HS-5 (cell line): ENCODE measurements at regions not wholly inside any gene's neighbourhood (a gene's known extent, or its start where the extent isn't known, plus 50 kb on each side); places are given as distances from the start of the nearest gene placed in this dataset.
"Not testable (repeated sequence)": the region's sequence is repeated elsewhere in the genome, so short reads cannot be mapped to it uniquely, and the experiment has no call there.

Source experiments
- DNase-seq: peaks from one replicate; pipeline ENCODE4 v3.0.0-alpha.2; 2012; ENCODE audit warnings: low read depth

DNA sequence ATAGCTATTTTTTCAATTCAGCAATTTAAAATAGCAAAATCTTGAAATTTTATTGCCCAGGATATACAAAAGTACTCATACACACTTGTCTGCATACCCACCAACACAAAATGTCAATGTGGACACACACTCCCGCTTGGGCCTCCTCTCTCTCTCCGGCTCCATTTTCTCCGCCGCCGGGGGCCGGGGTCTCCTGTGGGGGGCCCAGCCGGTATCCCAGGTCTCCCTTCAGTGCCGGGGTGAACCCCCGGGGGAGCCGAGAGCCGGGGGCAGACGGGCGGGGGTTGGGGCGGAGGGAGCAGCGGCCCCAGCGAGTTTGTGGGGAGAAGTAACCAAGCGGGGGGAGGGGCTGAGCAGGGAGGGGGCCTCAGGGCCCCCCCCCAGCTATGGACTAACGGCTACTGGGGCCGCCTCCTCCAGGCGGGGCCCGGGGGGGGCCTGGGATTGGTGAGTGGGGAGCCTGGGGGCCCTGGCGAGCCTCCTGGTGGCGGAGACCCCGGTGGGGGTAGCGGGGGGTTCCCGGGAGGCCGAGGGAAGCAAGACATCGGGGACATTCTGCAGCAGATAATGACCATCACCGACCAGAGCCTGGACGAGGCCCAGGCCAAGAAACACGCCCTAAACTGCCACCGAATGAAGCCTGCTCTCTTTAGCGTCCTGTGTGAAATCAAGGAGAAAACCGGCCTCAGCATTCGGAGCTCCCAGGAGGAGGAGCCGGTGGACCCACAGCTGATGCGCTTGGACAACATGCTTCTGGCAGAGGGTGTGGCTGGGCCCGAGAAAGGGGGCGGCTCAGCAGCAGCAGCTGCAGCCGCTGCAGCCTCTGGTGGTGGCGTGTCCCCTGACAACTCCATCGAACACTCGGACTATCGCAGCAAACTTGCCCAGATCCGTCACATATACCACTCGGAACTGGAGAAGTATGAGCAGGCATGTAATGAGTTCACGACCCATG is 56.6 kb downstream of the CHST2 start:
- not testable (repeated sequence) for DNase-seq

DNA sequence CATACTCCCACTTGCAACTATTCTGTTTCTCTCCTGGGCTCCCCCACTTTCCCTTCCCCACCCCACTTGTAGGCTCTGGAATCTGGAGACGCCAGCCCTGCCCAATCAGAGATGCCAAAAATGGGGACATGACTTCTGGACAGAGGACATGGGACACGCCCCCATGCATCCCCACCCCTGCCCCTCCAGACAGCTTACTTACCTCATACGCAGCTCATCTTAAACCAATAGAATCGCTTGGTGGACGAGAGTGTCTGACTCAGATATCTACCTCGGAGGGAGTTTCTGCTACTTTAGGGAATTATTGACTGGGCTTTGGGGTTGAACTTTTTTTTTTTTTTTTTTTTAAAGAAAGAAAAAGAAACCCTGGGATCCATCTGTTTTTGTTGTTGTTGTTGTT is 58.4 kb downstream of the CHST2 start:
- DNase-seq: not testable (repeated sequence)

DNA sequence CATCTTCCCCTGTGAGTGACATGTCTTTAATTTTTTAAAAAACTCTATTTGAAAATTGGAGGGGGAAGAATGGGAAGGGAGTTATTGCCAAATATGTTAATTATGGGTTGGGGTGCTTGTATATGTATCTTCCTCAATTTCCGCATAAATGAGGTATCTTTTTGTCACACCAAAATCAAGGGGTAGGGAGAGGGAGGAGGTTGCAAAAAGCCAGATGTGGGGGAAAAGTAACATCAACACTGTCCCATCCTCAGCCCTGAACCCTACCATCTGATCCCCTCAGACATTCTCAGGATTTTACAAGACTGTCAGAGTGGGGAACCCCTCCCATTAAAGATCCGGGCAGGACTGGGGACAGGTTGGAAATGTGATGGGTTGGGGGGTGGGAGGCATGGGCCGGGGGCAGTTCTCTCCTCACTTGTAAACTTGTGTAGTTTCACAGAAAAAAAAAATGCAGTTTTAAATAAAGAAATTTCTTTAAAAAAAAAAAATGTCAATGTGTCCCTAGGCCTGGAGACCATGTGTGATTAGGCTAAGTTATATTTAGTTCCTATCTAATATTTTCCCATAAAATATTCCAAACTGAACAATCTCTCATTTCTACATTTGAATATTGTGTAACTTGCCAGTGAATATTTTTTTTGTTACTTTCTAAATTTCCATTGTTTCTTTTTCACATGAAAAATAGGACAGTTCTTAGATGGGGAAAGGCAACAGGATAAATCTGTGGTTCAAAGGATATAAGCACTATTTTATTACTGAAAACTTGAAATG is 59.4 kb downstream of the CHST2 start:
- DNase-seq: not testable (repeated sequence)

DNA sequence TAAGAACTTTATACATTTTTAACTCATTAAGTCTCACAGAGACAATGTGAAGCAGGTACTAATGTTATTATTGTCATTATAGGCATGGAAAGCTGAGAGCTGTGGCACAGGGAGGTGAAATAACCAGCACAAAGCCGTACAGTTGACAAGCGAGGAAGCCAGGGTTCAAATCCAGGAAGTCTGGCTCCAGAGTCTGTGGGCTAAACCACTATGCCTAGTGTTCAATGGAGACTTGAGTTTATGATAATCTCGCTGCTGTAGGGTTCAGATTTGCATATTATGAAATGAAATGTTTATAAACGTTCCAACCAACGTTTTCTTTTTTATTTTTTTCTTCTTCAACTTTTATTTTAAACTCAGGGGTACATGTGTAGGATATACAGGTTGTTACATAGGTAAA is 60.0 kb downstream of the CHST2 start:
- no peak for DNase-seq

DNA sequence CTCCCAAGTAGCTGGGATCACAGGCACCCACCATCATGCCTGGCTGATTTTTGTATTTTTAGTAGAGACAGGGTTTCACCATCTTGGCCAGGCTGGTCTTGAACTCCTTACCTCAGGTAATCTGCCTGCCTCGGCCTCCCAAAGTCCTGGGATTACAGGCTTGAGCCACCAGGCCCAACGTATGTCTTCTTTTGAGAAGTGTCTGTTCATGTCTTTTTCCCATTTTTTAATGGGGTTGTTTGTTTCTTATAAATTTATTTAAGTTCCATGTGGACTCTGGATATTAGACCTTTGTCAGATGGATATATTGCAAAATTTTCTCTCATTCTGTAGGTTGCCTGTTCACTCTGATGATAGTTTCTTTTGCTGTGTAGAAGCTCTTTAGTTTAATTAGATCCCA is 61.3 kb downstream of the CHST2 start:
- DNase-seq: not testable (repeated sequence)

- DNase-seq: not testable (repeated sequence)
Observed at GRCh38 chr3:143181977-143182376, 62.4 kb downstream of the CHST2 start.

DNA sequence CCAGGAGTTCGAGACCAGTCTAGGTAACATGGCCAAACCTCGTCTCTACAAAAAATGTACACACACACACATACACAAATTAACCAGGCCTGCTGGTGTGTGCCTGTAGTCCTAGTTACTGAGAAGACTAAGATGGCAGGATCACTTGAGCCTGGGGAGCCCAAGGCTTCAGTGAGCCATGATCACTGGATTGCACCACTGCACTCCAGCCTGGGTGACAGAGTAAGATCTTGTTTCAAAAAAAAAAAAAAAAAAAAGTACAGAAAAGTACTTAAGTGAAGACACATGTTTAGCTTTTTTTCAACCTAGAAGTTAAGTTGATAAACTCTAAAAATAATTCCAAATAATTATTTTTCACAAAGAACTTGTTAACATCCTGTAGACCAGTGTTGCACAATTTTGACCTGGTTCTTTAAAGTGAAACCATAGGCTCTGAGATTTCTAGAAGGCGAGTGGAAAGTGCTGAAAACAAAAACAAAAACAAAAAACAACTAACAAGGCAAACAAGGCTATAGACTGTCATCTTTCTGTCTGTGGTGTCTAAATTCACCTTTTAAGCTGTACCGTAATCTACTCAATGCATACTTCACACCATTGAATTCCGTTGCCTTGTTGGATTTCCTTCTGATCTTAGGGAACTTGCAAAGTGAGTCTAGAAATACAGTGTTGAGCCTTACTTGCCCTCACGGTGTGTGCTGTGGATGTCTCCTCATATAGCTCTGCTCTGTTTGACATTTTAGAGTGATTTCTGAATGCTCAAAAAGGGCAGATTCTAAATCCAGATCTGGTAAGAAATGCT is 63.5 kb downstream of the CHST2 start:
- no peak for DNase-seq

DNA sequence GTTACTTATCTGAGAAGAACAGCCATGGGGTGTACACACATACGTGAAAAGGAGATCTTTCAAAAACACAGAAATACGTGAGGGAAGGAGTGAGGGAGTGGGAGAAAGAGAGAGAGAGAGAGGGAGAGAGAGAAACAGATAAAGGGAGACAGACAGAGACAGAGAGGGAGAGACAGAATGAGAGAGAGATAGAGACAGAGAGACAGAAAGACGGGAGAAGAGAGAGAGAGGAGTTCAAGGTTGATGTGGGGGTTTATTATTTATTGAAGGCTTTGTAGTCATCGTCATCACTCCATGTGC is 64.0 kb downstream of the CHST2 start:
- no peak for DNase-seq

GRCh38 chr3:143184099-143184498 is 64.5 kb downstream of the CHST2 start:
- DNase-seq: no peak

GRCh38 chr3:143185401-143185800 is 65.8 kb downstream of the CHST2 start:
- DNase-seq: no peak

DNA sequence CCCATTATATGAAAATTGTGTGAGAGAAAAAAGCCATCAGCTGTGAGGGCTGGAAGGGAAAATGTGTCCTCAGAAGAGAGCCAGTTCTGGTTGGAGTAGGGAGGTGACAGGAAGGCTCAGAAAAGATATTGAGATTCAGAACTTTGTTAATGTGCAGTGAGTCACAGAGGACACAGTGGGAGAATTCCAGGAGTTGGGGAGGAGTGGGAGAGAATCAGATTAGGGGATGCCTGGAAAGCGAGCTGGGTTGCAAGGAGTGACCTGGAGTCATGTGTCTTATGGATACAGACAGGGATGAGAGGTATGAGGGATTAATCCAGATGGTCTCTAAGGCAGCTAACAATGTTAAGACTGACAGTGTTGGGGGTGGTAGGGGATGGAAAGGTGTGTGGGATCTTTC is 67.5 kb downstream of the CHST2 start:
- no peak for DNase-seq

DNA sequence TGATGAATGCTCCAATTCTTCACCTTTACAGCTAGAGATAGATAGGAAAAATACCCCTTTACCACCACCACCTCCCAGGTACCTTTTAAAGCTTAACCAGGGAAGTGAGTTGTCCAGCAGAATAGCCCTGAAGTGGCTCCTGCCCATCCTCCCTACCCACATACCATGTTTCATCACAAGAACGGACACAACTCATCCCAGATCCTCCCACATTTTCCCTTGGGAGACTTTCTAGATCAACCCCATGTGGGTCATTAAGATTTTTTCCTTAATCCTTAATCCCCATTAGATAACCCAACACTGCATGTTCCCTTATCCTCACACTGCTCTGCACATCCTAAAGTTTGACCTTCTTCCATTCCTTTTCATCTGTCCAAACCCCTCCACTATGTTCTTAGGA is 69.3 kb downstream of the CHST2 start:
- no peak for DNase-seq

GRCh38 chr3:143190101-143190500 is 70.5 kb downstream of the CHST2 start:
- no peak for DNase-seq

- no peak for DNase-seq
Observed at GRCh38 chr3:143192193-143192592, 72.6 kb downstream of the CHST2 start.

GRCh38 chr3:143200001-143200924 is 80.7 kb downstream of the CHST2 start:
- DNase-seq: no peak

GRCh38 chr3:143201045-143201444 is 81.5 kb downstream of the CHST2 start:
- no peak for DNase-seq

- no peak for DNase-seq
Observed at GRCh38 chr3:143201870-143202752, 82.5 kb downstream of the CHST2 start.

DNA sequence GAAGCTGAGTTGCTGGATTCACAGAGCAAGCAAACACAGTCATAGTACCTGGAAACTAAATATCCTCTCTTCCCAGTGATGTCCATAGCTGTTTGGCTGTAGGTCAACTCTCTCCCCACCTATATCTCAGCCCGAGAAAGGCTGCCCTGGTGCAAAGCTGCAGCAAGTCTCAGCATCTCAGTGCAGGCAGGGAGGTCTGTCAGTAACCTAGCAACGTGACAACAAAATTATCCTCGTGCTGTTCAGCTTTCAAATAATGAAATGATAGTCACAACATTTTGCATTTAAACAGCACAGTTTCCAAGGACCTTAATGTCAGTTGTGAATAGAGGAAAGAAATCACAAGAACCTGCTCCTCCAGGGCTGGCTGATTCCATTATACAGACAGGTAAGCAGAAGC is 83.6 kb downstream of the CHST2 start:
- DNase-seq: no peak

GRCh38 chr3:143203848-143204247 is 84.3 kb downstream of the CHST2 start:
- peak; percentile 14 for DNase-seq

- no peak for DNase-seq
Observed at GRCh38 chr3:143206955-143207337, 87.4 kb downstream of the CHST2 start.
